HL-60/S4 treated with retinoic acid at 250 ng/mL for 4 days and 3 days (cell line): ENCODE measurements at regions not wholly inside any gene's neighbourhood (a gene's known extent, or its start where the extent isn't known, plus 50 kb on each side); places are given as distances from the start of the nearest gene placed in this dataset.
"Not testable (repeated sequence)": the region's sequence is repeated elsewhere in the genome, so short reads cannot be mapped to it uniquely, and the experiment has no call there.

ENCODE experiments used
- in situ Hi-C: fragments of 300-500 bp; cut with MboI; formaldehyde crosslinking; loops from 2 replicates; pipeline ENCODE4 v1.7.0; 2022; ENCODE audit warnings: low sequenced_read_pairs

DNA sequence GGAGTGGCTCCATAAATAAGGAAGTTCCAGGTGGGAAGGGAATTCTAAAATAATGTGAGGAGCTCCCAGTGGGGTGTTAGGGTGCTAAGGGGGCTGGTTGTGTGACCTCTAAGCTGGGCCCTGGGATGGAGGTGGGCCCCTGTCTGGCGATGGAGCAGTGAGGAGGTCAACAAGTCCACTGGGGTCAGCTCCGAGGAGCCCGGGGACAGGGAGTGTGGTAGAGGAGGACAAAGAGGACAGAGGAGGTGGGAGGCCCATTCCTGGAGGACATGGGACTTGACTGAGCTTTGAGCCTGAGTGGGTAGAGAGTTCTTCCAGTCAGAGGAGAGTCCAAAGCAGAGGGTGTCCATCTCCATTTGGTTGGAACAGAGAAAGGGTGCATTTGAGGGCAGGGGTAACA is 390.2 kb downstream of the TSHZ3 start:
- in situ Hi-C loops, result no loop called here

GRCh38 chr19:30955112-30956104 is 393.8 kb downstream of the TSHZ3 start:
- in situ Hi-C loops, result no loop called here

DNA sequence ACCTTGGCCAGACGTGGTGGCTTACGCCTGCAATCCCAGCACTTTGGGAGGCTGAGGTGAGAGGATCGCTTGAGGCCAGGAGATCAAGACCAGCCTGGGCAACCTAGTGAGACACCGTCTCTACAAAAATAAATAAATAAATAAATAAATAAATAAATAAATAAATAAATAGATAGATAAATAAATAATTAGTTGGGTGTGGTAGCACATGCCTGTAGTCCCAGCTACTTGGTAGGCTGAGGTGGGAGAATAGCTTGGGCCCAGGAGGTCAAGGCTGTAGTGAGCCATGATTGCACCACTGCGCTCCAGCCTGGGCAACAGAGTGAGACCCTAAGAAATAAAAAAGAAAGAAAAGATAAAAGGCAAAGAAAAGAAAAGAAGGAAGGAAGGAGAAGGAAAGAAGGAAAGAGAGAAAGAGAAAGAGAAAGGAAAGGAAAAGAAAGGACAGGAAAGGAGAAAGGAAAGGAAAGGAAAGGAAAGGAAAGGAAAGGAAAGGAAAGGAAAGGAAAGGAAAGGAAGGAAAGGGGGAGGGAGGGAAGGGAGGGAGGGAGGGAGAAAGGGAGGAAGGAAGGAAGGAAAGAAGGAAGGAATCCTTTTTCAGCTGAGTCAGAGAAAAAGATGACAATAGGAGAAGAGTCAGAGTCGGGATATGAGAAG is 404.8 kb downstream of the TSHZ3 start:
- in situ Hi-C loops, result not testable (repeated sequence)

DNA sequence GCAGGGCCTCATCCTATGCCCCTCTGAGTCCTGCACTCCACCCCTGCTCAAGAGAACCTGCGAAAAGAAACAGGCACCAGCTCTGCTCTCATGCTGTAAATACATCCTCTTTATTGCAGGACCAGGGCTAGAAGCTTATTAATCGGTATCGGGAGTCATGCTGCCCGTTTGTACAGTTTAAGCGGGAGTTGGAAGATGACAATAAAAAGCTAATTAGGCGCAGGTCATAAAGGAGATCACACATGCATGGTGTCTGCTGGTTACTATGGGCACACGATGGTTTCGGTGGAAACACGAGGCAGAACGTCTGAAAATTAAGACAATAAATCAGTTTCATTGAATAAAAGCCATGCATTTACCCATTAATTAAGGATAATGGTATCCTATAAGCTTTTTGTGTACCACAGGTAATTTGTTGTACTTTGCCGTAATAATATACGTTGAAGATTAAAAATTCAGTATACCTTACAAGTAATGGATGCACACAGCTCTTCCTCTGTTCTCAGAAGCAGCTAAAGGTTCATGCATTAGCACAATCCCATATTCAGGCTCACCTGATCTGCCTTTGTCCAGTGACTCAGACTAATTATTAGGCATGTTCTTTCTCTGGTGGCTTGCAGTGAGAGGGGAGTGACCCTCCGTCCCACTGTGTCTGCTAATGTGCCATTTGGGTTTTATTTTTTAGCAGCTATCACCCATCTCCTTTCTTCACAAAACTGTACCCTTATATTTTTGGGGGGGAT is 406.0 kb downstream of the TSHZ3 start:
- in situ Hi-C loops, result no loop called here

DNA sequence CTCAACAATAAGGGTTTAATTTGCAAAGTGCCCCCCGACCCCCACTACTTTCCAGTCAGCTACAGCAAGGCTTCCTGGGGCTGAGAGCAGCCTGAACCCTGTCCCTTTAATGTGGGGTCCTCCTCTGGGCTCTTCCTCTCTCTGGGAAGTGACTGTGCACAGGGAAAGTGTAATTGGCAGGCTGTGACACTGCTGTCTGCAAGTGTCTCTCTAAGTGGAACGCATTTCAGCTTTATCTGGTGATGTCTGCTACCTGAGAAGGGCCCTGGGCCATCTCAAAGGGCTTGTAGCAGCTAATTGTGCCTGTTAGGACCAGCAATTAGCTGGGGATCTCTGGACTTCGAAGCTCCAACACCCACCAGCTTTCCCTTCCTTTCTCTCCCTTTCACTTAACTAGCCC is 406.6 kb downstream of the TSHZ3 start:
- in situ Hi-C loops, result no loop called here

DNA sequence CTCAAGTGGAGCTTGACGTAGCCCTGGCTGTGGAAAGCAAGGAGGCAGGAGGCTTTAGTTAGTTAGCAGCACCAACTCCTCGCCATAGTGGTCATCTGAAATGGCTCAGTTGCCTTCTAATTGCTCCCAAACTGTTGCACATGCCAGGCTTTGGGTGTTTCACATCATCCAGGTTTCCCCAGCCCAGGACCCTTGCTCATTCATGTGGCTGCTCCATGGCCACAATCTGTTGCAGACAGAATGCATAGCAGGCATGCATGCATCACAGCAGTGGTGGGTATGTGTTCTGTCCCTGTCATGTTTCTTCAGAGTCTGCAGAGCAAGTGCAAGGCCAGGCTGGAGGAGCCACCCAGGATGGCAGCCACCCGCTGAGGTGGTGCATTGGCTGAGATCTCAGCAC is 407.6 kb downstream of the TSHZ3 start:
- in situ Hi-C loops, result no loop called here

- in situ Hi-C loops, result no loop called here
Observed at GRCh38 chr19:30936276-30936675, 413.0 kb downstream of the TSHZ3 start.

DNA sequence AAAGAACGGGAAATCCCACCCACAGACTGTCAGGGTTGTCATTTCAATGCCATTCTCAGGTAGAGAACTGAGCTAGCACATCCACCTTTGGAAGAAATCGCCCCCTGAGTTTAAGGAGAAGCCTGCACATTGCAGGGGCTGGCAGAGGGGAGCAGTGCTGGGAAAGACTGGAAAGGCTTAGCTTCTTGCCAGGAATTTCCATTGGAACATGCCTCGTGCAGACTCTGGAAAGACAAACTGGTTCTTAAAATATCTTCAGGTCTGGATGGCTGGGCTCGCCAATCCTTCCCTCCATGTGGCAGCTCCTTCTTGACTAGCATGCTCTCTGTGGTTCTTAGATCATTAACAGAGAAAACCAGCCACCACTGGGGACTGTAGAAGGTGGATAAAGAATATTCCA is 414.1 kb downstream of the TSHZ3 start:
- in situ Hi-C loops, result no loop called here

DNA sequence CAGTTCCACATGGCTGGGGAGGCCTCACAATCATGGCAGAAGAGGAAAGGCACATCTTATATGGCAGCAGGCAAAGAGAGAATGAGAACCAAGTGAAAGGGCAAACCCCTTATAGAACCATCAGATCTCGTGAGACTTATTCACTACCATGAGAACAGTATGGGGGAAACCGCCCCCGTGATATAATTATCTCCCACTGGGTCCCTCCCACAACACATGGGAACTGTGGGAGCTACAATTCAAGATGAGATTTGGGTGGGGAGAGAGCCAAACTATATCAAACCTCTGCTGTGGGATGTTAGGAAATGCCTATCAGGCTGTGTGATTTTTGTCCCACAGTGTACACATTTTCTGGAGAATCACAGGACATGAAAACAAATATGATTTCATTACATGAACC is 415.8 kb downstream of the TSHZ3 start:
- in situ Hi-C loops, result not testable (repeated sequence)

DNA sequence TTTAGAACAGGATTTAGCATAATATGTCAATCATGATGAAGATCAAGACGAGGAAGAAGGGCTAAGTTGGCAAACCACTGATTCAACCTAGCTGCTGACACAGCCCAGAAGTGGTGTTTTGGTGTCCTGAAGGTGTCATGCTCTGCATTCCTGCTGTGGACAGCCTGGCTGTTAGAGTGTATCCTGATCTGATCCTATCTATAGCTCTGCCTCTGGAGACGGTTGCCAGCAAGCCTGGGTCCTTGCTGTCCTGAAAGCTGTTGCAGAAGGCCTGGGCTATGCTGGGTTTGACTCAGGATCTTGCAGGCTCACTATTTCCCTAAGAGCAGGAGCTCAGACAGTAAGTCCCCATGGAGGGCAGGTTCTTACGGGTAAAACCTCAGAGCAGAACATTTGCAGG is 416.4 kb downstream of the TSHZ3 start:
- in situ Hi-C loops, result no loop called here

GRCh38 chr19:30930941-30931706 is 418.1 kb downstream of the TSHZ3 start:
- in situ Hi-C loops, result no loop called here

DNA sequence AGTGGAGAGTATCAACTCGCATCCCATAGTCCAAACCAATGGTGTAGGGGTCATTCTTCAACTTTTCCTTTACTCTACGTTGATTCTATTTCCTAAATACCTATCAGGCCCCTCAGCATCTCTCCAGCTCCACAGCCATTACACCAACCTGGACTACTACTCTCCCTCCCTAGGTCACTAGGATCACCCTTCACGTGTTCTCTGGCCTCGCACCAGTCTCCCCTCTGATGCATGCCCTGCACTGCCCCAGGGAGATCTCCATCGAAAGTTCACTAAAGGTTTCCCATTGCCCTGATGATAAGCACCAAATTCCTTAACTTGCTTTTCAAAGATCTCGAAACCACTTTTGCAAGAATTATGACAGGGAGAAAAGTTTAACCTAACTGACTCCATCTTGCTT is 421.5 kb downstream of the TSHZ3 start:
- in situ Hi-C loops, result no loop called here

- in situ Hi-C loops, result no loop called here
Observed at GRCh38 chr19:30924670-30925069, 424.6 kb downstream of the TSHZ3 start.

- in situ Hi-C loops, result no loop called here
Observed at GRCh38 chr19:30924069-30924636, 425.1 kb downstream of the TSHZ3 start.

GRCh38 chr19:30923621-30924020 is 425.6 kb downstream of the TSHZ3 start:
- in situ Hi-C loops, result no loop called here

GRCh38 chr19:30923096-30923495 is 426.1 kb downstream of the TSHZ3 start:
- in situ Hi-C loops, result no loop called here

DNA sequence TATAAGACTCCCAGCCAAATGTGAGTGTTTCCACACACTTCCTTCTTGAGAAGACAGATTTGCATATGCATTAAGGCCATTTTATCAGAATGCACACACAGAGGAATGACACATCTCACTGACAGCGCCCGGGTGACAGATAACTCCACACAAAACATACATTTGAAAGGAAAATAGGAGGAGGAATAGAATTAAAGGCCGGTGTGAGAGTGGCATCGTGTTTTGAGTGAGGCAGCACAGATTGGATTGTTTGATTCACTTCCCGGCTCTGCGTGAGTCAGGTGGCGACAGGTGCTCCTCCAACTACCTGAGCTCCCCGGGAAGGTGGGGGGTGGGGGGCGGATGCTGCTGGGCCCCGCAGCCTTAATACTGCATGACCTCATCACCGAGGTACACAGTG is 429.0 kb downstream of the TSHZ3 start:
- in situ Hi-C loops, result no loop called here

GRCh38 chr19:30919737-30920136 is 429.5 kb downstream of the TSHZ3 start:
- in situ Hi-C loops, result no loop called here

GRCh38 chr19:30916238-30916637 is 433.0 kb downstream of the TSHZ3 start:
- in situ Hi-C loops, result no loop called here

- in situ Hi-C loops, result no loop called here
Observed at GRCh38 chr19:30911491-30911890, 437.7 kb downstream of the TSHZ3 start.
